K562 (cell line): ENCODE measurements at regions not wholly inside any gene's neighbourhood (a gene's known extent, or its start where the extent isn't known, plus 50 kb on each side); places are given as distances from the start of the nearest gene placed in this dataset.

Experiments
- ATAC-seq: fragments of 200-7000 bp; cut with Tn5 transposase; 3 replicates; pipeline ENCODE4 v1.9.1; 2020; ENCODE audit warnings: moderate library complexity
- BruUV-seq: library from RNA; stranded (reverse); fragments of 400-500 nt; replicated peaks from 2 replicates; lab custom pipeline; 2021; lab: Mats Ljungman, UMichigan
- CTCF ChIA-PET: fragments of 300-600 bp; formaldehyde crosslinking; extraction: SDS; loops from one replicate; lab custom pipeline; 2021; ENCODE audit warnings: low intra/inter-chr PET ratio; lab: Yijun Ruan, JAX
- POLR2A ChIA-PET: fragments of 300-600, 350-650 bp; sonication (Branson Sonifier 250); formaldehyde crosslinking; extraction: SDS; loops from one replicate; lab custom pipeline; 2021; ENCODE audit warnings: antibody characterized with exemption, inconsistent platforms; lab: Yijun Ruan, JAX
- DNase-seq, 4 experiments: peaks; one replicate each; pipeline versions ENCODE4 v3.0.0 to v3.0.0-alpha.2; 2011 to 2018; ENCODE audit warnings: low spot score in 3 of 4, mixed read lengths in 3 of 4; ENCODE audit errors: extremely low read depth in 1 of 4
- FAIRE-seq: peaks from 2 replicates; lab custom pipeline; 2011; peaks lifted over from hg19 to GRCh38; lab: Jason Lieb, UNC
- H2AFZ ChIP-seq: 2 replicates; pipeline ENCODE4 v1.6.0; 2011; ENCODE audit warnings: low read depth, low read length, control low read depth, inconsistent platforms
- H3K27ac ChIP-seq: fragments of 200-600 bp; 3 replicates; pipeline ENCODE4 v1.8.0; 2011; ENCODE audit warnings: low read depth, mild to moderate bottlenecking, control low read depth, inconsistent platforms, low read length, moderate library complexity, mixed read lengths; ENCODE audit errors: extremely low read depth
- H3K27me3 ChIP-seq, 2 experiments: fragments of 300-600 bp in 1 of 2; 2 replicates in 1 of 2; 3 replicates in 1 of 2; pipeline versions ENCODE4 v1.6.0 to v1.8.0; 2011; ENCODE audit warnings: inconsistent platforms in 2 of 2, low read length in 2 of 2, mild to moderate bottlenecking in 1 of 2, mixed read lengths in 1 of 2, moderate library complexity in 1 of 2; ENCODE audit not compliant: control insufficient read depth in 2 of 2, insufficient read depth in 2 of 2
- H3K36me3 ChIP-seq: fragments of 300-600 bp; 3 replicates; pipeline ENCODE4 v1.8.0; 2011; ENCODE audit warnings: mild to moderate bottlenecking, low read length, inconsistent platforms; ENCODE audit not compliant: control insufficient read depth, insufficient read depth
- H3K4me1 ChIP-seq, 2 experiments: fragments of 200-600 bp in 1 of 2; replicated peaks in 1 of 2; 2 replicates in 1 of 2; 3 replicates in 1 of 2; pipeline versions ENCODE4 v1.5.1 to v1.8.0; 2011; ENCODE audit warnings: inconsistent platforms in 2 of 2, low read length in 2 of 2, mild to moderate bottlenecking in 1 of 2, mixed read lengths in 1 of 2, moderate library complexity in 1 of 2; ENCODE audit not compliant: control insufficient read depth in 2 of 2, insufficient read depth in 2 of 2
- H3K4me2 ChIP-seq: 2 replicates; pipeline ENCODE4 v1.6.1; 2011; ENCODE audit warnings: low read length, control low read depth, inconsistent platforms, mixed read lengths; ENCODE audit not compliant: insufficient read depth
- H3K4me3 ChIP-seq: fragments of 200-600 bp; sonication (generic), shearing (Covaris generic); 2 replicates; pipeline ENCODE4 v1.5.1; 2016; ENCODE audit warnings: control low read depth, inconsistent platforms
- H3K79me2 ChIP-seq: fragments of 200-600 bp; 3 replicates; pipeline ENCODE4 v1.8.0; 2011; ENCODE audit warnings: low read length, inconsistent platforms; ENCODE audit not compliant: control insufficient read depth, insufficient read depth
- H3K9ac ChIP-seq, 2 experiments: 2 replicates each; pipeline versions ENCODE4 v1.6.0 to v1.6.1; 2011; ENCODE audit warnings: low read depth in 2 of 2, low read length in 2 of 2, control low read depth in 1 of 2, inconsistent platforms in 1 of 2, mild to moderate bottlenecking in 1 of 2, mixed read lengths in 1 of 2; ENCODE audit not compliant: insufficient read depth in 1 of 2
- H3K9me1 ChIP-seq: one replicate; pipeline ENCODE4 v1.6.0; 2011; ENCODE audit warnings: inconsistent platforms, mild to moderate bottlenecking, low read length, moderate library complexity; ENCODE audit not compliant: control insufficient read depth, insufficient read depth
- H3K9me3 ChIP-seq: replicated peaks from 2 replicates; pipeline ENCODE4 v1.5.1; 2011; ENCODE audit warnings: low read depth, low read length, inconsistent platforms; ENCODE audit not compliant: control insufficient read depth, insufficient read depth
- H4K20me1 ChIP-seq: replicated peaks from 2 replicates; pipeline ENCODE4 v1.6.1; 2011; ENCODE audit warnings: low read length, inconsistent platforms, mixed read lengths; ENCODE audit not compliant: control insufficient read depth, insufficient read depth
- HDAC1 ChIP-seq, 2 experiments: fragments of 450-650 bp; IDR thresholded peaks; 2 replicates each; pipeline ENCODE4 v1.6.1; 2016 to 2017; ENCODE audit warnings: inconsistent platforms in 1 of 2, mild to moderate bottlenecking in 1 of 2, moderate library complexity in 1 of 2
- KDM5B ChIP-seq: fragments of 200-600 bp; sonication (generic); IDR thresholded peaks from 2 replicates; pipeline ENCODE4 v1.6.1; 2012; ENCODE audit warnings: low read depth, mild to moderate bottlenecking, moderate library complexity, low read length, control low read depth, inconsistent platforms; ENCODE audit not compliant: insufficient replicate concordance
- MTA1 ChIP-seq: fragments of 450-650 bp; IDR thresholded peaks from 2 replicates; pipeline ENCODE4 v1.6.1; 2017; ENCODE audit warnings: borderline replicate concordance
- NFIC ChIP-seq: fragments of 450-650 bp; IDR thresholded peaks from 2 replicates; pipeline ENCODE4 v1.6.1; 2017; ENCODE audit warnings: mild to moderate bottlenecking, inconsistent platforms
- PRPF4 ChIP-seq: fragments of 200-400 bp; formaldehyde crosslinking; IDR thresholded peaks from one replicate; pipeline ENCODE4 v1.6.1; 2017; ENCODE audit warnings: low read length, low read depth, mild to moderate bottlenecking; ENCODE audit not compliant: insufficient read depth, poor library complexity, severe bottlenecking
- RBM14 ChIP-seq: fragments of 200-400 bp; formaldehyde crosslinking; IDR thresholded peaks from 2 replicates; pipeline ENCODE4 v1.6.1; 2018; ENCODE audit warnings: low read depth, mild to moderate bottlenecking, low read length, moderate library complexity, borderline replicate concordance; ENCODE audit not compliant: insufficient read depth
- SLC30A9 ChIP-seq: fragments of 250-450 bp; sonication (Bioruptor Pico); IDR thresholded peaks from 2 replicates; pipeline ENCODE4 v1.8.0; 2022; ENCODE audit warnings: mild to moderate bottlenecking, moderate library complexity
- STAG1 ChIP-seq: sonication (generic); formaldehyde crosslinking; IDR thresholded peaks from 2 replicates; pipeline ENCODE4 v1.5.0; 2020; ENCODE audit warnings: missing genetic modification reagents, borderline replicate concordance
- XRCC3 ChIP-seq: fragments of 450-650 bp; IDR thresholded peaks from 2 replicates; pipeline ENCODE4 v1.6.1; 2017; ENCODE audit warnings: mild to moderate bottlenecking, moderate library complexity
- ZBED1 ChIP-seq: IDR thresholded peaks from 2 replicates; pipeline ENCODE4 v1.6.1; 2014
- ZFP91 ChIP-seq: sonication (generic); formaldehyde crosslinking; IDR thresholded peaks from 2 replicates; pipeline ENCODE4 v1.8.0; 2022; ENCODE audit warnings: mild to moderate bottlenecking, missing genetic modification reagents
- ZNF134 ChIP-seq: fragments of 250-450 bp; sonication (Bioruptor Pico); conservative IDR thresholded peaks from 2 replicates; pipeline ENCODE4 v1.4.0; 2020
- WGBS: fragments of 100-300 bp; shearing (Covaris generic); methylation state at CpG from one replicate; pipeline ENCODE4 v1.1.6; 2016; ENCODE audit warnings: low coverage, mixed read lengths; ENCODE audit not compliant: insufficient coverage; ENCODE audit errors: missing lambda C conversion rate; 5-methylcytosine and 5-hydroxymethylcytosine counted together
- in situ Hi-C: fragments of 300-500 bp; cut with MboI; formaldehyde crosslinking; loops from 4 replicates; pipeline ENCODE4 v1.15.0; 2018; ENCODE audit warnings: inconsistent platforms, mixed read lengths
- intact Hi-C: fragments of 100-400 bp; cut with micrococcal nuclease; formaldehyde crosslinking; loops from 2 replicates; pipeline ENCODE4 v1.14.2; 2022
- TF ChIP-seq, protein P1 (sequence below): fragments of 250-450 bp; sonication (Bioruptor Pico); IDR thresholded peaks from 2 replicates; pipeline ENCODE4 v1.4.0; 2020; ENCODE audit warnings: borderline replicate concordance

DNA sequence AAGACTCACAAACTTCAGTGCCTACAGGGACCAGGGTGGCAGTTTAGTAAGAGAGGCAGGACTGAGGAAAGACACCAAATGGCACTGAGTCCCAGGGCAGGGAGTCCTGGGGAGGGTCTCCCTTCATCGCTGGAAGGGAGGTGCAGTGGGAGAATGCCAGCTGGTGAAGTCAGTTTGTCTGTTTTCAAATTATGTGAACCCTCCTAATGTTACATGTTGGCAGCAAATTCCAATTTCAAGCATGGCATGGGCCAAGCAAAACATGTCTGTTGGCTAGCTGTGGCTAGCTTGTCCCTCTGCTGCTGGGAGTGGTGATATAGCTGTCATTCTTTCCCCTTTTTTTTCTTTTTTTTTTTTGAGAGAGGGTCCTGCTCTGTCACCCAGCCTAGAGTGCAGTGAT lies 55.9 kb upstream of the HAAO start:
- Histone ChIP-seq H3K4me1 (no peaks in the 10 kb centered on the region; a peak in 1 of 5 replicates), H3K27ac (no peak overlapping the region), H3K4me3 (no peak overlapping the region), H3K9ac (no peak overlapping the region), H3K4me2 (no peak overlapping the region), H2AFZ (no peak overlapping the region), H4K20me1 (no peaks in the 10 kb centered on the region), H3K27me3 (no peaks in the 10 kb centered on the region; a peak in 1 of 5 replicates), H3K36me3 (no peaks in the 10 kb centered on the region), H3K79me2 (no peaks in the 10 kb centered on the region), H3K9me3 (no peaks in the 10 kb centered on the region), H3K9me1 (no peaks in the 10 kb centered on the region)
- intact Hi-C loops = no loop called here
- in situ Hi-C loops = loop anchor here (25.0 kb wide), 1 partner anchor 289 kb away; no protein-coding TSS in a partner anchor
- no peak for ATAC-seq
- CTCF ChIA-PET = no interaction called here
- FAIRE-seq = no peak
- POLR2A ChIA-PET = interaction anchor here (0.6 kb wide), 1 partner anchor 679 kb away, joined by 3 read pairs; no protein-coding TSS in a partner anchor
- WGBS = 40% methylated on average over 1 of the region's 1 CpG
- no TSS peak for BruUV-seq
- no peak for DNase-seq
- TF ChIP-seq, protein P1, sequence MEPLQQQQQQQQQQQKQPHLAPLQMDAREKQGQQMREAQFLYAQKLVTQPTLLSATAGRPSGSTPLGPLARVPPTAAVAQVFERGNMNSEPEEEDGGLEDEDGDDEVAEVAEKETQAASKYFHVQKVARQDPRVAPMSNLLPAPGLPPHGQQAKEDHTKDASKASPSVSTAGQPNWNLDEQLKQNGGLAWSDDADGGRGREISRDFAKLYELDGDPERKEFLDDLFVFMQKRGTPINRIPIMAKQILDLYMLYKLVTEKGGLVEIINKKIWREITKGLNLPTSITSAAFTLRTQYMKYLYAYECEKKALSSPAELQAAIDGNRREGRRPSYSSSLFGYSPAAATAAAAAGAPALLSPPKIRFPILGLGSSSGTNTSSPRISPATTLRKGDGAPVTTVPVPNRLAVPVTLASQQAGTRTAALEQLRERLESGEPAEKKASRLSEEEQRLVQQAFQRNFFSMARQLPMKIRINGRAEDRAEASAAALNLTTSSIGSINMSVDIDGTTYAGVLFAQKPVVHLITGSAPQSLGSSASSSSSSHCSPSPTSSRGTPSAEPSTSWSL = no peak
- no peak for TF ChIP-seq PRPF4
- no peak for TF ChIP-seq SLC30A9 (CRISPR knock-in tag)

GRCh38 chr2:42847596-42848151 lies 55.3 kb upstream of the HAAO start:
- POLR2A ChIA-PET = interaction anchor here (0.6 kb wide), 1 partner anchor 680 kb away, joined by 3 read pairs; no protein-coding TSS in a partner anchor
- in situ Hi-C loops (loop anchor here (25.0 kb wide), 1 partner anchor 290 kb away; no protein-coding TSS in a partner anchor), intact Hi-C loops (no loop called here)
- ATAC-seq (no peak), FAIRE-seq (no peak), DNase-seq (no peak)
- Histone ChIP-seq H3K9me1 (no peaks in the 10 kb centered on the region), H4K20me1 (no peaks in the 10 kb centered on the region), H3K9me3 (no peaks in the 10 kb centered on the region), H3K27ac (no peak overlapping the region), H3K4me3 (no peak overlapping the region), H3K79me2 (no peaks in the 10 kb centered on the region), H3K27me3 (no peaks in the 10 kb centered on the region; a peak in 1 of 5 replicates), H3K4me1 (no peaks in the 10 kb centered on the region; a peak in 1 of 5 replicates), H2AFZ (no peak overlapping the region), H3K9ac (no peak overlapping the region), H3K4me2 (no peak overlapping the region), H3K36me3 (no peaks in the 10 kb centered on the region)
- CTCF ChIA-PET = no interaction called here
- no TSS peak for BruUV-seq
- 54% methylated on average over 9 of the region's 9 CpGs for WGBS
- TF ChIP-seq HDAC1 (IDR thresholded peaks at IDR 0.05) (no peak), STAG1 (no peak), MTA1 (no peak), ZNF134 (CRISPR knock-in tag) (no peak), XRCC3 (no peak), ZBED1 (no peak), RBM14 (no peak), ZFP91 (no peak), KDM5B (no peak), NFIC (no peak)
